H9 (cell line): ENCODE measurements at regions not wholly inside any gene's neighbourhood (a gene's known extent, or its start where the extent isn't known, plus 50 kb on each side); places are given as distances from the start of the nearest gene placed in this dataset.

ENCODE experiments used
- DNase-seq: peaks from one replicate; pipeline ENCODE4 v3.0.0-alpha.2; 2017
- H2AFZ ChIP-seq: one replicate; pipeline ENCODE4 v1.6.1; 2013; ENCODE audit warnings: mild to moderate bottlenecking, low read length, control low read depth, moderate library complexity
- H2AK5ac ChIP-seq: 2 replicates; pipeline ENCODE4 v1.6.1; 2013; ENCODE audit warnings: low read length, control low read depth, mixed read lengths; ENCODE audit not compliant: insufficient read length
- H2BK120ac ChIP-seq: one replicate; pipeline ENCODE4 v1.6.1; 2013; ENCODE audit warnings: low read depth, mild to moderate bottlenecking, low read length, control low read depth, inconsistent platforms; ENCODE audit not compliant: poor library complexity, severe bottlenecking
- H2BK12ac ChIP-seq: 2 replicates; pipeline ENCODE4 v1.6.1; 2013; ENCODE audit warnings: low read length, control low read depth, mixed read lengths, low read depth; ENCODE audit not compliant: insufficient read length
- H2BK15ac ChIP-seq: 2 replicates; pipeline ENCODE4 v1.6.1; 2013; ENCODE audit warnings: low read depth, low read length, control low read depth
- H2BK20ac ChIP-seq: one replicate; pipeline ENCODE4 v1.6.1; 2013; ENCODE audit warnings: low read depth, mild to moderate bottlenecking, low read length, control low read depth, inconsistent platforms; ENCODE audit not compliant: poor library complexity, severe bottlenecking
- H2BK5ac ChIP-seq: 2 replicates; pipeline ENCODE4 v1.6.1; 2013; ENCODE audit warnings: low read length, control low read depth, mixed read lengths; ENCODE audit not compliant: insufficient read length
- H3K14ac ChIP-seq: 2 replicates; pipeline ENCODE4 v1.6.1; 2013; ENCODE audit warnings: low read length, control low read depth; ENCODE audit not compliant: insufficient read depth
- H3K18ac ChIP-seq: 2 replicates; pipeline ENCODE4 v1.6.1; 2013; ENCODE audit warnings: low read depth, mild to moderate bottlenecking, mixed read lengths, low read length, control low read depth; ENCODE audit not compliant: insufficient read length
- H3K23ac ChIP-seq: 2 replicates; pipeline ENCODE4 v1.6.1; 2013; ENCODE audit warnings: low read length, control low read depth, mixed read lengths, low read depth; ENCODE audit not compliant: insufficient read length
- H3K23me2 ChIP-seq: 2 replicates; pipeline ENCODE4 v1.6.1; 2013; ENCODE audit warnings: low read depth, mild to moderate bottlenecking, mixed read lengths, low read length, control low read depth; ENCODE audit not compliant: insufficient read length, poor library complexity, severe bottlenecking
- H3K27ac ChIP-seq: 2 replicates; pipeline ENCODE4 v1.5.1; 2013; ENCODE audit warnings: low read length, control low read depth, mixed read lengths, low read depth; ENCODE audit not compliant: insufficient read length
- H3K27me3 ChIP-seq: 2 replicates; pipeline ENCODE4 v1.6.1; 2013; ENCODE audit warnings: low read length, control low read depth, inconsistent platforms; ENCODE audit not compliant: insufficient read depth
- H3K4ac ChIP-seq: 2 replicates; pipeline ENCODE4 v1.6.1; 2013; ENCODE audit warnings: low read depth, mild to moderate bottlenecking, control low read depth, inconsistent platforms, low read length, moderate library complexity
- H3K4me1 ChIP-seq: 2 replicates; pipeline ENCODE4 v1.6.1; 2013; ENCODE audit warnings: low read length, control low read depth, inconsistent platforms; ENCODE audit not compliant: insufficient read depth
- H3K4me2 ChIP-seq: 2 replicates; pipeline ENCODE4 v1.6.1; 2013; ENCODE audit warnings: low read length, control low read depth, mixed read lengths; ENCODE audit not compliant: insufficient read length, insufficient read depth
- H3K56ac ChIP-seq: 2 replicates; pipeline ENCODE4 v1.6.1; 2013; ENCODE audit warnings: low read depth, mild to moderate bottlenecking, mixed read lengths, low read length, control low read depth; ENCODE audit not compliant: insufficient read length
- H3K79me1 ChIP-seq: 2 replicates; pipeline ENCODE4 v1.6.1; 2013; ENCODE audit warnings: low read depth, mild to moderate bottlenecking, moderate library complexity, low read length, control low read depth, inconsistent platforms; ENCODE audit not compliant: insufficient read depth, poor library complexity, severe bottlenecking
- H3K79me2 ChIP-seq: 2 replicates; pipeline ENCODE4 v1.6.1; 2013; ENCODE audit warnings: low read length, control low read depth, inconsistent platforms; ENCODE audit not compliant: insufficient read depth
- H3K9ac ChIP-seq: 2 replicates; pipeline ENCODE4 v1.6.1; 2013; ENCODE audit warnings: low read length, control low read depth, mixed read lengths; ENCODE audit not compliant: insufficient read length; ENCODE audit errors: extremely low read depth
- H3K9me3 ChIP-seq: one replicate; pipeline ENCODE4 v1.6.1; 2013; ENCODE audit warnings: low read depth, low read length, inconsistent platforms; ENCODE audit not compliant: control insufficient read depth
- H3T11ph ChIP-seq: one replicate; pipeline ENCODE4 v1.6.1; 2013; ENCODE audit warnings: mild to moderate bottlenecking, low read length, control low read depth, inconsistent platforms
- H4K20me1 ChIP-seq: one replicate; pipeline ENCODE4 v1.6.1; 2013; ENCODE audit not compliant: control insufficient read depth, insufficient read length, insufficient read depth
- H4K5ac ChIP-seq: 2 replicates; pipeline ENCODE4 v1.6.1; 2013; ENCODE audit warnings: low read depth, mild to moderate bottlenecking, mixed read lengths, low read length, control low read depth; ENCODE audit not compliant: insufficient read length
- H4K8ac ChIP-seq: replicated peaks from 2 replicates; pipeline ENCODE4 v1.6.1; 2013; ENCODE audit warnings: low read length, control low read depth, mixed read lengths, low read depth; ENCODE audit not compliant: insufficient read length
- H4K91ac ChIP-seq: 2 replicates; pipeline ENCODE4 v1.6.1; 2013; ENCODE audit warnings: low read depth, mild to moderate bottlenecking, moderate library complexity, mixed read lengths, low read length, control low read depth; ENCODE audit not compliant: insufficient read length
- H3K27ac Mint-ChIP-seq, 3 experiments: 2 replicates in 2 of 3; 3 replicates in 1 of 3; pipeline ENCODE4 v1.8.0; 2020 to 2021; ENCODE audit warnings: mixed read lengths in 3 of 3, mild to moderate bottlenecking in 1 of 3, moderate library complexity in 1 of 3
- H3K27me3 Mint-ChIP-seq: 2 replicates; pipeline ENCODE4 v1.8.0; 2021; ENCODE audit warnings: low read depth, mild to moderate bottlenecking, moderate library complexity, mixed read lengths
- H3K36me3 Mint-ChIP-seq, 3 experiments: 2 replicates in 2 of 3; 3 replicates in 1 of 3; pipeline ENCODE4 v1.8.0; 2020 to 2021; ENCODE audit warnings: low read depth in 3 of 3, mixed read lengths in 3 of 3; ENCODE audit not compliant: insufficient read depth in 1 of 3
- H3K4me1 Mint-ChIP-seq, 2 experiments: 2 replicates each; pipeline ENCODE4 v1.8.0; 2020; ENCODE audit warnings: mixed read lengths in 2 of 2
- H3K4me3 Mint-ChIP-seq, 2 experiments: 2 replicates in 1 of 2; 3 replicates in 1 of 2; pipeline ENCODE4 v1.8.0; 2020 to 2021; ENCODE audit warnings: mild to moderate bottlenecking in 2 of 2, mixed read lengths in 2 of 2, moderate library complexity in 1 of 2
- H3K9me3 Mint-ChIP-seq, 2 experiments: 2 replicates in 1 of 2; 3 replicates in 1 of 2; pipeline ENCODE4 v1.8.0; 2020; ENCODE audit warnings: mild to moderate bottlenecking in 2 of 2, mixed read lengths in 2 of 2, moderate library complexity in 1 of 2
- TF ChIP-seq, protein P1 (sequence below): fragments of 200-600 bp; sonication (generic); conservative IDR thresholded peaks from 3 replicates; pipeline ENCODE4 v1.8.0; 2021; ENCODE audit warnings: antibody characterized with exemption, mild to moderate bottlenecking

- Histone ChIP-seq H2BK5ac (no peak overlapping the region), H2AK5ac (no peak overlapping the region), H2BK15ac (no peak overlapping the region), H3K4ac (no peak overlapping the region), H2AFZ (no peak overlapping the region), H3T11ph (no peak overlapping the region), H3K56ac (no peak overlapping the region), H3K9ac (no peak overlapping the region), H3K79me2 (no peaks in the 10 kb centered on the region), H3K4me2 (no peak overlapping the region), H2BK20ac (no peak overlapping the region), H4K5ac (no peak overlapping the region), H2BK12ac (no peak overlapping the region), H3K23ac (no peak overlapping the region), H4K8ac (no peak overlapping the region), H3K18ac (no peak overlapping the region), H3K27ac (no peak overlapping the region), H3K4me1 (no peaks in the 10 kb centered on the region), H3K14ac (no peak overlapping the region), H3K9me3 (no peaks in the 10 kb centered on the region), H3K79me1 (no peaks in the 10 kb centered on the region), H2BK120ac (no peak overlapping the region), H3K23me2 (no peaks in the 10 kb centered on the region), H3K27me3 (no peaks in the 10 kb centered on the region), H4K91ac (no peak overlapping the region), H4K20me1 (no peaks in the 10 kb centered on the region)
- H3K27ac Mint-ChIP-seq: no peak overlapping the region
- H3K4me1 Mint-ChIP-seq: peaks cover 3 to 6% of the 10 kb centered on the region in 2 experiments
- TF ChIP-seq, protein P1, sequence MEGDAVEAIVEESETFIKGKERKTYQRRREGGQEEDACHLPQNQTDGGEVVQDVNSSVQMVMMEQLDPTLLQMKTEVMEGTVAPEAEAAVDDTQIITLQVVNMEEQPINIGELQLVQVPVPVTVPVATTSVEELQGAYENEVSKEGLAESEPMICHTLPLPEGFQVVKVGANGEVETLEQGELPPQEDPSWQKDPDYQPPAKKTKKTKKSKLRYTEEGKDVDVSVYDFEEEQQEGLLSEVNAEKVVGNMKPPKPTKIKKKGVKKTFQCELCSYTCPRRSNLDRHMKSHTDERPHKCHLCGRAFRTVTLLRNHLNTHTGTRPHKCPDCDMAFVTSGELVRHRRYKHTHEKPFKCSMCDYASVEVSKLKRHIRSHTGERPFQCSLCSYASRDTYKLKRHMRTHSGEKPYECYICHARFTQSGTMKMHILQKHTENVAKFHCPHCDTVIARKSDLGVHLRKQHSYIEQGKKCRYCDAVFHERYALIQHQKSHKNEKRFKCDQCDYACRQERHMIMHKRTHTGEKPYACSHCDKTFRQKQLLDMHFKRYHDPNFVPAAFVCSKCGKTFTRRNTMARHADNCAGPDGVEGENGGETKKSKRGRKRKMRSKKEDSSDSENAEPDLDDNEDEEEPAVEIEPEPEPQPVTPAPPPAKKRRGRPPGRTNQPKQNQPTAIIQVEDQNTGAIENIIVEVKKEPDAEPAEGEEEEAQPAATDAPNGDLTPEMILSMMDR: no peak
- H3K4me3 Mint-ChIP-seq: no peak overlapping the region
- DNase-seq: no peak
- H3K36me3 Mint-ChIP-seq: no peaks in the 10 kb centered on the region
- no peaks in the 10 kb centered on the region for H3K27me3 Mint-ChIP-seq
- H3K9me3 Mint-ChIP-seq: no peaks in the 10 kb centered on the region
These were observed 160.8 kb upstream of the KRR1 start for GRCh38 chr12:75672200-75672599.
